ENCODE measurements at regions not wholly inside any gene's neighbourhood (a gene's known extent, or its start where the extent isn't known, plus 50 kb on each side); places are given as distances from the start of the nearest gene placed in this dataset.

GRCh38 chr15:77540312-77541060 is 92.2 kb downstream of the LINGO1 start:
- DNase-seq = no peak

- DNase-seq = no peak
These were observed 93.8 kb downstream of the LINGO1 start for GRCh38 chr15:77538793-77539497.

- no peak for DNase-seq
These were observed 94.7 kb downstream of the LINGO1 start for GRCh38 chr15:77538027-77538451.

GRCh38 chr15:77537006-77537405 is 95.7 kb downstream of the LINGO1 start:
- DNase-seq = no peak

- no peak for DNase-seq
These were observed 96.9 kb downstream of the LINGO1 start for GRCh38 chr15:77535845-77536244.
